ENCODE measurements at regions not wholly inside any gene's neighbourhood (a gene's known extent, or its start where the extent isn't known, plus 50 kb on each side); places are given as distances from the start of the nearest gene placed in this dataset.

DNA sequence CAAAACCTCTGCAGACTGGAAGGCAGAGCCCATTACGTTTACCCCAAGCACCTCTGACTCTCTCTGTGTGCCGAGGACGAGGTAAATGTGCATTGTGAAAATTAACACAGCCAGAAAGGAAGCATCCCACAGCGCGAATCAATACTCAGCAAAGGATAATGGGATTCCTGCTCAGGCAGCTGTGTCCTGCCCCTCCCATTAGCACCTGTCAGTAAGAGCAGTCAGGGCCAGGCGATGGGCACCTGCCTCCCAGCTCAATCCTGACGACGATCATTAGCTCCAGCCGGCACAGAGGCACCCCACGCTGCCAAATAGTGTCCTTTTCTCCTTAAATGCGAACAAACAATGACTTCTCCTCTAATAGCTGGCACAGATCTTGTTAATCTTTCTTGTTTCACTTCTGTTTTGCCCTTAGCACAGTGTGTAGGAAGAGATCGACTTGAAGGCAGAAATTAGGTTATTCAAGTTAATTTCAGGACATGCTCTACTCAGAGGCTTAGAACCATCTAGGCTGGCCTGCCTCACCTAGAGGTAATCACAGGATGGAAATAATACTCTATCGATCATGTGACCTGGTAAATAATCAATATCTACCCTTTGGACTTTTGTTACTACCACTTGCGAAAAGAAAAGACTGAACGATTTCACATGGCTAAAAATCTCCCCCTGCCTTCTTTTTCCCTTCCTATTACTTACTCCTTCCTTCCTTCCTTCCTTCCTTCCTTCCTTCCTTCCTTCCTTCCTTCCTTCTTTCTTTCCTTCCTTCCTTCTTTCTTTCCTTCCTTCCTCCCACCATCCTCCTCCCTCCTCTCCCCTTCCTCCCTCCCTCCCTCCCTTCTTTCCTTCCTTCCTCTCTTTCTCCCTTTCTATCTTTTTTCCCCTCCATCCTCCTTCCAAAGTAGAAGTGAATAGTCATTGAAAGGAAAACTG lies 487.9 kb upstream of the ID2 start:
- DNase-seq: no peak

DNA sequence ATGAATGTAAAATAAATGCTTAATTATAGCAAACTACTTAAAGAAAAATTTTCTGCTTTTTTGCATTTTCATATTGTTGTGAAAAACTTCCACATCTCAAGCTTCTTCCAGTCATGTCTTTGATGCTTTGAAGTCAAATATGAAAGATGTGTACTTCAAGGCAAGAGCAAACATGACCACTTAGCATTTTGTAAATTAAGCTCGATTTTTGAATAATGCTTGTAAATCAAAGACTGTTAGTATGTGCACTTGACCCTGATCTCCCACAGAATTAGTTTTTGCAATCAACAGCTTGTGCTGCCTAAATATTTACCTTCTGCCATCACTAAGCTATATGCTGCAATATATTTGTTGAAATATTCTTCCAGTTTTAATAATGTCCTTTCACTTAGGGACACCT lies 486.1 kb upstream of the ID2 start:
- no peak for DNase-seq

DNA sequence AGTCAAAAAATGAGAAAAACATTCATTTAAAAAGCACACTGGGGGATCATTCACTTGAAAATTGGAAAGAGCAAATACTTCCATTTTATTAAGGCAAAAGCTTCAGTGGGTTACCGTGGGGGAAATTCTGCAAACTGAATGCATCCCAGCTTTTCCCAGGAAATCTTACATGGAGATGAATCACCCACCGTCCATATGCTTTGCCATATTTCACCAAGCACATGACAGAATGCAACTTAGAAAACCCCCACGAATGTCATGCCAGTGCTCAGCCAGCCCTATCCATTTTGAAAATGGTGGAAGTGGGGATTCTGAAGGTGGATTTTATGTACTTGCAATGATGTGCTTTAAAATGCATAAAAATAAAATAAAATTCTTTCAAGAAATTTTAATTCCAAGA lies 485.5 kb upstream of the ID2 start:
- DNase-seq: no peak

DNA sequence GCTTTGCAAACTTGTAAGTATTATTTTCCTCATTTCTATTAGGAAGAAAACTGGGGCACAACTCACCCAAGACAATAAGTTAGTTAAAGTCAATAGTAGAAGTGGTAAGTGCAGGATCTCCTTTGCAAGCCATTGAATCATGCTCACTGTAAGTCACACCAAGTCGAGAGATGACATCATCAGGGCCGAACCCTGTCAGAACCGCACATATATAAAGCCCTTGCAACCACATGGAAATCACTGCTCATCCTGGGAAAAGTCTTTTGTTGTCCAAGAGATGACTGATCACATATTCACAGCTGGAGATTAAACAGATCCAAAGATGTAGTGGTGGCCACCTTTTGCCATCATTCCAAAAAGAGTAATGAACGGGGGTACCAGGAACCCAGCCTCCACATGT lies 484.8 kb upstream of the ID2 start:
- no peak for DNase-seq

DNA sequence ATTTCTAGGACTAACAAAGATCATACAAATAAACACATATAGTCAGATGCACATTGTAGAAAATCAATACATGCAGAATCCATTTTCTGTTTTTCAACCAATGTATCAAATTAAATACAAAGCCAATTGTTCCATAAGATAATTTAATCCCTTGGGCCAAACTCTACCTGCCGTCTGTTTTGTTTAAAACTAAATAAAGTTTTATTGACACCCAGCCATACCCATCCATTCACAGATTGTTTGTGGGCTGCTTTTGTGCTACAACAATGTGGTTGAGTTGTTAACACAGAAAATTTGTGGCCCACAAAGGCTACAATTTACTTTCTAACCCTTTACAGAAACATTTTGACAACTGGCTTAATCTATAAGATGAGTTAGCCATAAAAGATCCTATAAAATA lies 484.0 kb upstream of the ID2 start:
- DNase-seq: no peak

DNA sequence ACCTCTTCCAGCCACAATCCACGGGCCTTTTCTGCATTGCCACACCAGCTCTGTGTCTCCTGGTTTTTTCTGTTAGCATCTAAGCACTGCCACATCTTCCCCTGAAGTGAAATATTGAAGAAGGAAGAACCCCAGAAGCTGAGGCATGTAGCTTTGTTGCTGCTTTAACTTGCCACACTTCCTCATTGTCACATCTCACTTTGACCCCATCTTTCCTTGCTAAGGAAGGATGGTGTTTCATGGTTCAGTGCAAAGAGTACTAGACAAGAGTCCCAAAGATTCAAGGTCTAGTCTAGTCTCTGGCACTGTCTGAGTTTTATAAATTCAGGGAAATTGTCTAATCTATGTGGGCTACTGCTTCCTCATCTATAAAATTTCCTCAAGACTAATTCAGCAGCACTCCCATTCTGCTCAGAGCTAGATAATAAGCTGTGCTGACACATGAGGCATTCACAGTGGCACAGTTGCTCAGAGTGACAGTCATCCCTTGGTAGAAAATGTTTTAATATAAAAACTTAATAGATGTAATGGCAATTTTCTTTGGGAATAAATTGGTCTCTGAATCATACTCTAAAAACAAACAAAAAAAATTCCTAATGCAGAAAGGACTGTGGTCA lies 483.0 kb upstream of the ID2 start:
- no peak for DNase-seq

DNA sequence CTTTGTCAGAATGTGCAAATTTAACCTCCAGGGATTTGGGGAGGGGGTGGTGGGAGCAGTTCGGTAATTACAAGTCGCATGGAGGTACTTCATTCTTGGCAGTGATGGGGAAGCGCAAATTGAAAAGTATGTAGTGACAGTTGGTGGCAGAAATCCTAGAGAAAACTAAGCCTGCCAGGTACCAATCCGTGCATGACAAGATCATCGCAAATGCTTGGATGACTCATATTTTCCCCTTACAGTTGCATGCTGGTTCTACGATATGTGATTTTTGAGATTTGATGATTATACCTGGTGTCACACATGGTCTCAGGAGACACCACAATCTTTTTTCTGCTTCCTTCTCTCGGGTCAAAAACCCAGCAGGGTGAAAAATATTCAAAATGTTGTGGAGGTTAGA lies 479.7 kb upstream of the ID2 start:
- no peak for DNase-seq

DNA sequence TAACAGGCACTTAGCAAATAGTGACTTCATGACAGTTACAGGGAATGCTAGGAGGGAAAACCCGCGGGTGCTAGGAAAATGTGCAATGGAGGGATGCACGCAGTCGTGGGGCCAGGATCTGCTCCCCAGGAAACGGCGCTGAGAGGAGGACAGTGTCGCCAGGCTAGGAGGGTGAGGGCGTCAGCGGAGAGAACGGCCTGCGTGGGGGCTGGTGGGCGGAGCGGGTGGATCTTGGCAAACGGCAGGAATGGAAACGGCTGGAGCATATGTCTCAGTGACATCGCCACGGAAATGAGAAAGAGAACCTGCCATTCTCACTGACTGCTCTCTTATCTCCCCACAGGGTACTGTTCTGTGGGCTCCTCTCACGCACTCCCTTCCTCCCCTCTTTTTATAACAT lies 478.5 kb upstream of the ID2 start:
- no peak for DNase-seq

DNA sequence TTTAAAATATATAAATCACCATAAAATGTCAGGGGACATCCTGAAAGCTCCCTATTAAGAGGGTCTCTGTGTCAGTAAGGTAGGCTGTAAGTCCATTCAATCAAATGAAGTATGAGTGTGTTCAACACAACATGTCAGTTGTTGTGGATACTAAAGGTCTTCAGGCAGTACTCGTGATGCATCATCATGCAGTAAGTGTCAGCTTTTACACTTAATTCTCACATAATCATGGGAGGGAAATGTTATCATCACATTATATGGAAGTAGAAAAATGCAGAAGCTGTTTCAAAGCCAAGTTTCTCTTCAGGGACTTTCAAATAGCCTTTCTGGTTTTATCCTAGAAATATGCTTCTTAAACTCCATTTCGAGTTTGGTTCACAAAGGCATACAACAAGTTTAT lies 477.1 kb upstream of the ID2 start:
- no peak for DNase-seq

DNA sequence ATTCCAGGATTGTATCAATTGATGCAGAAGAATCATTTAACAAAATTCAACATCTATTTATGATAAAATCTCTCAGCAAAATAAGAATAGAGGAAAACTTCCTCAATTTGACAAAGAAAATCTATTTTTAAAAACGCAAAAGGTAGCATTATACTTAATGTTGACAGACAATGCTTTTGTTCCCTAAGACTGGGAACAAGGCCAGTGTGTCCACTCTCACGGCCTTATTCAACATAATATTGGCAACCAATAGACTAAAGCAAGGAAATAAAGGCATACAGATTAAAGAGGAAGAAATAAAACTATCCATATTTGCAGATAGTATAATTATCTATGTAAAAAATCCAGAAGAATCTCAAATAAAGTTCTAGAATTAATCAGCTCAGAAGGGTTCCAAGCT lies 472.4 kb upstream of the ID2 start:
- no peak for DNase-seq

DNA sequence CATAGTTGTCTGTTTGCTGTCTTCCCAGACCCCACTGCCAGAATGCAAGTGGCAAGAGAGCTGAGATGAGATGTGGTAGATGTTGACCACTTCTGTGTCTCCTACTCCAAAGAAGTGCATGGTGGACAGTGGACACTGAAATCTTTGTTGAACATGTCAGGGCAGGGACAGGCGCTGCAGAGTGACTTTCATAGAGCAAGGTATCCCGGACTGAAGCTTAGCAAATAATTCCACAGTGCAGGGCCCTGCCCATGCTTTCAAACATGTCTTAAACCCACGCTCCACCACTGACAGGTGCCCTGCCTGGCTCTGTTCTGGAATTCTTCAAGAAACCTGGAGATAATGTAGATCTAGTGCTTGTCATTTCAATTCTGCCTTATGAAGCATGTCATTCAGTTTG lies 470.5 kb upstream of the ID2 start:
- no peak for DNase-seq

DNA sequence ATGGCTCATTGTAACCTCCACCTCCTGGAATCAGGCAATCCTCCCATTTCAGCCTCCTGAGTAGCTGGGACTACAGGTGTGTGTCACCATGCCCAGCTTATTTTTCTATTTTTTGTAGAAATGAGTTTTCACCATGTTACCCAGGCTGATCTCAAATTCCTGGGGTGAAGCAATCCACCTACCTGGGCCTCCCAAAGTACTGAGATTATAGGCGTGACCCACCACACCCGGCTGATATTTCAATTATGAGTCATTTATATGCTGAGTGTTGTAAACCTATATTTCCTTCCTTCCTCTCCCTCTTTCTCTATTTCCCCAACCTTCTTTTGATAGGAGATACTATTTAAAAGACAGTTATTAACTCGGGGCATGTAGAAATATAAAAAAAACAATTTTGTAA lies 469.6 kb upstream of the ID2 start:
- DNase-seq: no peak

DNA sequence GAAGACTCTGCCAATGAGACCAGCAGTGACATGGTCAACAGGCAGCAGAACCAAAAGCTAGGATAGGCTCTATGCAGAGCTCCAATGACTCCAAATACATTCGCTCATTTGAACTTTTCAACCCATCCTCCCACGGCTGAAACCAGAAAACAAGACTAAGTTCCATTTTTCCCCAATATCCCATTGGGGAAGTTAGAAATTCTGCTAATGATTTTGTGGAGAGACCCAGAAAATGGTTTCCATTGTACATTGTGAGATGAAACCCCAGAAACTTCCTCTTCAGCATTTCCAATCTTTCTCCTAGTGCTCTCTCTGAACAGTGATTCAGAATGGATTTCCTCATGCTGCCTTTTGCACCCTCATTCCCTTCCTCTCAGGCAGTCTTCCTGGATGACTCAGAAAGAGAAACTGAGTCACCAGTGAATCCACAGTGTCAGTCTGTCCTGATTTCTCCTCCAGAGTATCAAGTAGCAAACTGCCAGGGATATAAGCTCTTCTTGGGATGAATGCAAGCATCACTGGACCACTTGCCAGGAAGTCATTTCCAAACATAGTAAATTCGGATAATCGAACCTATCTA lies 467.7 kb upstream of the ID2 start:
- no peak for DNase-seq

DNA sequence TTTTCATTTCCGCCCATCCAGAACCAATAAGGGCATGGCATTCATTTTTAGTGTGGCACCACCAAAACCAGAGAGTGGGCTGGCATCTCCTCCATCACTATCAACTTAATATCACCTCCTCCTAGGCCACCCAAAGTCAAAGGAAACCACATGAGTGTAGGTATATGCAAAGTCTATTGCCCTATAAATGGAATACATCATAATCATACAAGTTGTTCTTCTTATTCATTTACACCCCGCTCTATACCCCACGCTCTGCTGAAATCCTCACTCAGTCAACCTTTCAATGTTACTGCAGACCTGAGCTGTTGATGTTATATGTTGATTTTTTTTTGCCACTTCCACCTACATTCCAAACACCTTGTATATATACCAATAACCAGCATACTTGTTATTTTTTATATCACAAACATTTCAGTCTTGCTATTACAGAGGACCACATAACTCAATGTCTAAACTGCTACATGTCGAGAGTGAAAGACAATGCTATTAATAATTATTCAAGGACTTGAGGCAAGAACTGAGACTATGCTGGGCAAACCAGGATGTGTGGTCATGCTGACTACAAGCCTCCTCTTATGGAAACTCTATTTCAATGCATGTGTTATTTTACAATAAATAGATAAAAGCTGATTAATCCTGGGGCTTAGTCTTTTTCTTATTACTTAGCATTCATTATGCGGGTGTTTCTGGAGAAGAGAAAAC lies 466.5 kb upstream of the ID2 start:
- no peak for DNase-seq

DNA sequence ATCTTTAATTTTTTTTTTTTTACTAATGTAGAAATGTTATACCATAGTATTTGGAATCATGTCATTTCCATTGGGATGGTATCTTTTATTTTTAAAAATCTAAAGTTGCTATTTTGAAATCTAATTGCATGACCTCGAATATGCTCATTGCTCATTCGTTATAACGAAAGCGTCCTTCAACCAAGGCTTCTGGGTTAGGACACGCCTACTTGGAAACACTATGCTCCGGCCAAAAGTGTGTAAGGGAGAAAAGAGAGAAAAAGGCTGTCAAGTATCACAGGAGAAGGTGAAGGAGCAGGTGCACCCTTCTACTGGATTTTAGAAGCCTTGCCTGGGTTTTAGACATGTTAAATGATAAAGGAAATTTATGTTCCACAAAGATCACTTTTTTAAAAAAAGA lies 465.9 kb upstream of the ID2 start:
- DNase-seq: no peak

DNA sequence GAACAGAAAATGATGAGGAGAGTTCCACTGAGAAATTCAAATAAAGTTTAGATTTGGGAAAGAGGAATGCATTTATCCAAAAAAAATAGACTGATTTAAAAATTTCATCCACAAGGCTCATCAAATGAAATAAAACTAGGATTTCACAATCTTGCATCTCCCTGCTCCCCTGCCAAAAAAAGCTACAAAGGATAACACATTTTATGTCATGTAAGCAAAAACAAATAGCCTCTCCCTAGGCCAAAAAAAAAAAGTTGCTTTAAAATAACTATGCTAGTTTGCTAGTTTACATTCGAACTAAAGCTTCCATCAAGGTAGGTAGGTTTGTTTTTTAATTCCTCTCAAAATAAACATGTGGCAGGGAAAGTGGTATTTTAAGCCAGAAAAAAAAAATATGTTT lies 465.5 kb upstream of the ID2 start:
- DNase-seq: no peak

DNA sequence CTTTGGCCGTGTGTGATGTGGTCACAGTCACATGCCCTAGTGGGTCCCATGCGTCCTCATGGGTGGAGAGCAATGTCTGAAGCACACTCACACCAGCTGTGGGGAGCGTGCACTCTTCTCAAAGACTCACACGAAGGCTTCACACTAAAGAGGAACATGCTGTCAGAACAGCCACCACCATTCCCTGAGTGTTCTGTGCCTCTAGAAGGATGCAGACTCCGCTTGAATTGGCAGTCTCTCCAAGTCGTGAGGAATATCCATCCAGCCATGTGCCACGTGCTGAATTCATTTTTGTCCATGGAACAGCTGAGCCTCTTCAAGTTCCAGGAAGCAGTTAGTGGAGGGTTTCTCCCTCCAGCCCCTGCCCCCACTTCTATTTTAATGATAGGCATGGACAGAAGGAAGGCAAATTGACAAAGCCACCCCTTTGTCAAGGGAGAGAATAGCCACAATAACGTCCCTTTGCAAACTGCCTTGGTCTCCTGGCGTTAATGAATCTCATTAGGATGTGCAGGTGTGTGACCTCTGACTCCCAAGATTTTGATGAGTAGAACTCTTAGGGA lies 464.3 kb upstream of the ID2 start:
- no peak for DNase-seq

DNA sequence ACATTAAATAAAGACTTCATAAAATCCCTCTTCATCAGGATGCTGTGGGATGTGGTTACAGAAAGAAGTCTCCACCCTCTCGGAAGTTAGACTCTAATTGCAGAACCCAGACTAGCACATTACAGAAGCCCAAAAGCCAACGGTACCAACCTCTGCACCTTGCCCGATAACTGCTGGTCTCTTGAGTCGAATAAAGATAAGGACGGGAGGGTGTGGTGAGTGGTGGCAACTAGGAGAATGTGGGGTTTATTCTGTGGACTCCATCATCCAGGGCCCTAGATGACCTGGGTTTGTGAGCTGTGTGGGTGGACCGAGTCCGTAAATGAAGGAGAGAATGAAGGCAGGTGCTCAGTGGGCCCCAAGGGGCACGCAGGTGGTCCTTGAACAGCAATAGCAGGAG lies 462.8 kb upstream of the ID2 start:
- no peak for DNase-seq

DNA sequence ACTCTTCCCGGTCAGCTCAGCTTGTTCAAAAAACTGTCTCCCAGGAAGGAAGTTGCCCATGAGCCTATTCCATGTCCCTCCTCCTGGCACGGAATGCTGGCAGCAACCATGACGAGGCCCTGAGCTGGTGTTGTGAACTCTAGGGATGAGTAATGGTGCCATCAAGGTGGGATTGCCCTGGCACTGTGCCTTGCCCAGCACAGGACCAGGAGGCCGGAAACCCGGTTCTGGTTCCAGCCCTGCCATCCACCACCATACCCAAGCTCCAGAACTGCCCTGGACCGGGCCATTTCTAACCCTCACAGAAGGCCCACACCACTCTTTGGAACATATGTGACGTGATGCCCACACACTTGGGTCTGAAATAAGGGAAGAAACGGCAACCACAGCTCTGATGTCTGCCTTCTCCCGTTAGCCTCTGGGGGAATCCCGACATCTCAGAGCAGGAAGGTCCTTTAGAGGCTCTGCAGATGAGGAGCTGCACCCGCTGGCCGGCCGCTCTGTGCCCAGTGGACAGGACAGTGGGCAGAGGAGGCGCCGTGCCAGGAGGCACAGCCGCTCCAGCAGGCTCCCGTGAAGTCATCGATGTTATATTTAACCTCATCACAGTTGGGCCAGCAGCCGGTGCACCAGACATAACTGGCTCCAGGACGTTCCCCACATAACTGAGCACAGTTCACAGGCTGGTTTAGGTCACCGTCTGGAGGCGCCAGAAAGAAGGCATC lies 462.1 kb upstream of the ID2 start:
- no peak for DNase-seq

DNA sequence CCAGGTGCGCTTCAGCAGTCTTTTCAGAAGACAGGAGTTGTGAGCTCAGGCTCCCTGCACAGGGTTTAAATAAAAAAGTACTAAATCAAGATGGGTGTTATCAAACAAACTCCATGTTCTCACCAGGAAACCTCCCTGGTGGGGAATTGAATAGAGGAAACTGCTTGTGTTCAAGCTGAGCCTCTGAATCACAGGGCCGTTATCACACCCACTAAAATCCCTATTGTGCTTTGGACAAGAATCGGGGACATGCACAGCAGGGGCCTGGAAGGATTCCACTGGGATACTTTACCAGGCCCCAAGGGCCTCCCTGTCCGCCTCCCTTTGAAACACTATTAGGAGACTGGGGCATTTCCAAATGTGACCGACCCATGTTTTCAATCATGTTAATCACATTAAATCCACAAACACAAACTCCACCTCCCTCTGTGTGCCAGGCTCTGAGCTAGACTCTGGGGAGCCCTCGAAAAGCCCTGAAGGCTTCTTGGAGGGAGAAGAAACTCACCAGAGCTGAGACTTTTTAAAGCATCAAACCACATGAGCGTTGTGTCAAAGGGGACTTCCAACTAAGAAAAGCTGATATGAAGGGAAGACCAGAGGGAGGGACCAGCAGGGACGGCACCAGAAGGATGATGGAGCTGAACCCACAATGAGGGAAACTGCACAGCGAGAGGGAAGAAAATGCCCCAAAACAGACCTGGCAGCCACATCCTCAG lies 458.7 kb upstream of the ID2 start:
- no peak for DNase-seq

DNA sequence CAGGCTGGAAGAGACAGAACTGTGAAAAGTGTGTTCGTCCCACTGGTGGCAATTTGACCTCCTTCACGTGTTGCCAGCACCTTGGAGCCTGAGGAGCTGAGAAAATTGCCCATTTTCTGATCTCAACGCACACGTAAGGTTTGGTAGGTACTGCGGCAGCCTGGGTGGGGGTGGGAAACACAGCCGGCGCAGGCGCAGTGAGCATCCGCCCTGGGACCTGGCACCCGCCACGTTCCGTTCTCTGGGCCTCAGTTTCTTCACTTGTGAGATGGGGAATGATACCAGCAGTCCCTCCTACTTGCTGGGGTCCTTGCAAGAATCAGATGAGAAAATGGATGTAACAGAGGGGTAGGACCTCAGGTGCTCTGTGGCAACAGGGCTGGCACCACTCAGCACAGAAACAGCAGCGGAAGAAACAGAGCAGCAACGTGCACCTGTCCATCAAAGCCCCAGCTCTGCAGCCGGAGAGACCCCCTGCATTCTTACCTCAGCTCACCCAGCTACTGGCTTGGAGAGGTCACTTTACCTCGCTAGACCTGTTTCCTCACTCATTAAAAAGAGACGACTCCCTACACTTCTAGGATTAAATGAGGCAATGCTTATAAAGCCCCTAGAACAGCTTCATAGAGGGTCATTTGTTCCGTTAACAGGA lies 458.0 kb upstream of the ID2 start:
- no peak for DNase-seq
